Astrocyte (in vitro differentiated cells and primary cell): ENCODE measurements at regions not wholly inside any gene's neighbourhood (a gene's known extent, or its start where the extent isn't known, plus 50 kb on each side); places are given as distances from the start of the nearest gene placed in this dataset.

Experiments
- DNase-seq: peaks from one replicate; pipeline ENCODE4 v3.0.0-alpha.2; 2010; ENCODE audit warnings: low read depth
- FAIRE-seq: peaks from 2 replicates; lab custom pipeline; 2011; peaks lifted over from hg19 to GRCh38; lab: Jason Lieb, UNC
- H2AFZ ChIP-seq: 2 replicates; pipeline ENCODE4 v1.6.0; 2012; ENCODE audit warnings: low read depth, low read length, inconsistent platforms
- H3K27ac ChIP-seq: 2 replicates; pipeline ENCODE4 v1.5.1; 2011; ENCODE audit warnings: low read depth, low read length, inconsistent platforms
- H3K27me3 ChIP-seq: 2 replicates; pipeline ENCODE4 v1.6.0; 2011; ENCODE audit warnings: low read length, inconsistent platforms; ENCODE audit not compliant: insufficient read depth
- H3K36me3 ChIP-seq: 2 replicates; pipeline ENCODE4 v1.5.1; 2011; ENCODE audit warnings: low read length, inconsistent platforms; ENCODE audit not compliant: insufficient read depth
- H3K4me1 ChIP-seq: 2 replicates; pipeline ENCODE4 v1.5.1; 2011; ENCODE audit warnings: low read length, inconsistent platforms; ENCODE audit not compliant: insufficient read depth
- H3K4me2 ChIP-seq: 2 replicates; pipeline ENCODE4 v1.6.0; 2012; ENCODE audit warnings: low read length, inconsistent platforms
- H3K4me3 ChIP-seq: 2 replicates; pipeline ENCODE4 v1.5.1; 2011; ENCODE audit warnings: low read depth, mild to moderate bottlenecking, low read length, inconsistent platforms; ENCODE audit not compliant: insufficient read depth
- H3K79me2 ChIP-seq: 2 replicates; pipeline ENCODE4 v1.6.0; 2012; ENCODE audit warnings: mild to moderate bottlenecking, low read length, inconsistent platforms; ENCODE audit not compliant: insufficient read depth
- H3K9ac ChIP-seq: 2 replicates; pipeline ENCODE4 v1.6.0; 2012; ENCODE audit warnings: mild to moderate bottlenecking, low read length, inconsistent platforms
- H3K9me3 ChIP-seq: 2 replicates; pipeline ENCODE4 v1.5.1; 2012; ENCODE audit warnings: low read depth, mild to moderate bottlenecking, low read length, inconsistent platforms; ENCODE audit not compliant: insufficient read depth
- H4K20me1 ChIP-seq: 2 replicates; pipeline ENCODE4 v1.6.0; 2012; ENCODE audit warnings: low read length, inconsistent platforms; ENCODE audit not compliant: insufficient read depth
- H3K27ac Mint-ChIP-seq: one replicate; pipeline ENCODE4 v1.8.0; 2021; ENCODE audit warnings: mild to moderate bottlenecking, mixed read lengths; ENCODE audit not compliant: unreplicated experiment
- H3K27me3 Mint-ChIP-seq: one replicate; pipeline ENCODE4 v1.8.0; 2021; ENCODE audit warnings: low read depth, mixed read lengths; ENCODE audit not compliant: unreplicated experiment
- H3K36me3 Mint-ChIP-seq: one replicate; pipeline ENCODE4 v1.8.0; 2021; ENCODE audit warnings: low read depth, mixed read lengths; ENCODE audit not compliant: unreplicated experiment
- H3K4me1 Mint-ChIP-seq: one replicate; pipeline ENCODE4 v1.8.0; 2021; ENCODE audit warnings: low read depth, mixed read lengths; ENCODE audit not compliant: unreplicated experiment
- H3K4me3 Mint-ChIP-seq: one replicate; pipeline ENCODE4 v1.8.0; 2021; ENCODE audit warnings: mild to moderate bottlenecking, moderate library complexity, mixed read lengths; ENCODE audit not compliant: unreplicated experiment
- H3K9me3 Mint-ChIP-seq: one replicate; pipeline ENCODE4 v1.8.0; 2021; ENCODE audit warnings: mild to moderate bottlenecking, mixed read lengths; ENCODE audit not compliant: unreplicated experiment
- EZH2 ChIP-seq: IDR thresholded peaks from 2 replicates; pipeline ENCODE4 v1.6.1; 2012; ENCODE audit warnings: mild to moderate bottlenecking, low read length, inconsistent platforms; ENCODE audit not compliant: insufficient read depth
- TF ChIP-seq, protein P1 (sequence below): IDR thresholded peaks from 2 replicates; pipeline ENCODE4 v1.5.1; 2011; ENCODE audit warnings: low read depth, mild to moderate bottlenecking, inconsistent platforms, low read length, moderate library complexity; ENCODE audit not compliant: insufficient read depth

DNA sequence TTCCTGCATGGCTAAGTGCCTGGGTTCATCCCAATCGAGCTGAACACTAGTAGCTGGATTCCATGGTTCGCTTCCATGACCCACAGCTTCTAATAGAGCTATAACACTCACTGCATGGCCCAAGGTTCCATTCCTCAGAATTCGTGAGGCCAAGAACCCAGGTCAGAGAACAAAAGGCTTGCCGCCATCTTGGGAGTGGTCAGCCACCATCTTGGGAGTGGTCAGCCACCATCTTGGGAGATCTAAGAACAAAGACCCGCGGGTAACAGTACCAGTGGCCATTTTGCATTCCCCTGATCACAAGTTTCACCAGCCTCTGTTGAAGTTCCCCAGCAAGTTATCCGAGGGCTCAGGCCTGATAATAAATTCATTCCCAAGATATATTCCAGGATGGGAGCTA, 179.6 kb downstream of the LMBRD1 start:
- H3K9me3 Mint-ChIP-seq, result no peaks in the 10 kb centered on the region
- no peaks in the 10 kb centered on the region for H3K4me1 Mint-ChIP-seq
- Histone ChIP-seq H3K9me3 (no peaks in the 10 kb centered on the region), H3K4me3 (no peak overlapping the region), H3K79me2 (no peaks in the 10 kb centered on the region), H3K9ac (no peak overlapping the region), H3K4me1 (no peaks in the 10 kb centered on the region), H4K20me1 (no peaks in the 10 kb centered on the region), H3K4me2 (no peak overlapping the region), H3K27me3 (no peaks in the 10 kb centered on the region), H2AFZ (no peak overlapping the region), H3K36me3 (no peaks in the 10 kb centered on the region), H3K27ac (no peak overlapping the region)
- no peak overlapping the region for H3K4me3 Mint-ChIP-seq
- H3K27me3 Mint-ChIP-seq, result no peaks in the 10 kb centered on the region
- FAIRE-seq (no peak), DNase-seq (no peak)
- no peaks in the 10 kb centered on the region for H3K36me3 Mint-ChIP-seq
- TF ChIP-seq, protein P1, sequence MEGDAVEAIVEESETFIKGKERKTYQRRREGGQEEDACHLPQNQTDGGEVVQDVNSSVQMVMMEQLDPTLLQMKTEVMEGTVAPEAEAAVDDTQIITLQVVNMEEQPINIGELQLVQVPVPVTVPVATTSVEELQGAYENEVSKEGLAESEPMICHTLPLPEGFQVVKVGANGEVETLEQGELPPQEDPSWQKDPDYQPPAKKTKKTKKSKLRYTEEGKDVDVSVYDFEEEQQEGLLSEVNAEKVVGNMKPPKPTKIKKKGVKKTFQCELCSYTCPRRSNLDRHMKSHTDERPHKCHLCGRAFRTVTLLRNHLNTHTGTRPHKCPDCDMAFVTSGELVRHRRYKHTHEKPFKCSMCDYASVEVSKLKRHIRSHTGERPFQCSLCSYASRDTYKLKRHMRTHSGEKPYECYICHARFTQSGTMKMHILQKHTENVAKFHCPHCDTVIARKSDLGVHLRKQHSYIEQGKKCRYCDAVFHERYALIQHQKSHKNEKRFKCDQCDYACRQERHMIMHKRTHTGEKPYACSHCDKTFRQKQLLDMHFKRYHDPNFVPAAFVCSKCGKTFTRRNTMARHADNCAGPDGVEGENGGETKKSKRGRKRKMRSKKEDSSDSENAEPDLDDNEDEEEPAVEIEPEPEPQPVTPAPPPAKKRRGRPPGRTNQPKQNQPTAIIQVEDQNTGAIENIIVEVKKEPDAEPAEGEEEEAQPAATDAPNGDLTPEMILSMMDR, result no peak
- no peak for TF ChIP-seq EZH2
- no peak overlapping the region for H3K27ac Mint-ChIP-seq

DNA sequence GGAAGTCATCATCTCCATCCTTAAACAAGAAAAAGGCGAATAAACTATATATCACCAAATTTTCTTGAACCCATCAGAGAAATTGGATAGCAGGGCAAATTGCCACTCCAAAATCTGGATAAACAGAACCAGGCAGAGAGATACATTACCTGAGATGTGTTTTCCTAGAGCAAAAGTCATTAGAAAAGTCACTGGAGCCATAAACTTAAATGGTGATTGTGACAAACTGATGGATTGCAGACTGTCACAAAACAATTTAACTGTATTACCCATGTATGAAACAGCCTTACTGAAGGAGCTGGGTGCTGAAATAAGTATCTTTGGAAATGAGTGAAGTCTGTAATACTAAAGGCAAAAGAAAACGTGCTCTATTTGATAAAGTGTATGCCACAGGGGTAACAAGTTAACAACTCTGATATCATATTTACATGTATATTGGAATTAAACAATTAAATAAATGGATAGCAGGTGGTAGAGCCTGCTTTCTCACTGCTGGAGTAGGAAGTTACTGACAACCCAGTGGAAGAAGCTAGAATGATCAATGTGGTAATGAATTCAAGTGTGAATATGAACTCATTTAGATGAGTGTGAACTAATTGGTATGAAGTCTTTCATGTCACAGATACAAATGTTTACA, 186.9 kb downstream of the LMBRD1 start:
- H3K27me3 Mint-ChIP-seq, result no peaks in the 10 kb centered on the region
- H3K9me3 Mint-ChIP-seq, result no peaks in the 10 kb centered on the region

DNA sequence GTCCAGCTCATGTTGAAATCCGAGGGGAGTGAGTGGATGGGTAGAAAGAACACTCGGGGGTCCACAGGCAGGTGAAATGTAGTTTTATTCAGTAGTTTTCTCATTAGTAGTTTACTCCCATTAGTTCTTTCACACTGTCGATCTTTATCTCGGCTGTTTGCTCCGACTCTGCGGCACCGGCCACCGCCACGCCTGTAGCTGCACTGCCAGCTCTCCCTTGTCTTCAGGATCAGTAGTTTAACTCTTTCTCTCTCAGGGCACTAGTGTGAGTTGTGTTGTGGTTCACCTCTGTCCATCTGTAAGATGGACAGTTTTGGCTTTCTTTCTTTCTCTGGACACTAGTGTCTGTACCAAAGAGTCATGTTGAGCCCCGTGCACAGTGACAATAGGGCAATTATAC, 195.7 kb downstream of the LMBRD1 start:
- Histone ChIP-seq H3K4me3 (no peak overlapping the region), H2AFZ (peak overlapping the region; percentile 15), H3K4me1 (no peaks in the 10 kb centered on the region), H3K79me2 (no peaks in the 10 kb centered on the region), H4K20me1 (no peaks in the 10 kb centered on the region), H3K27me3 (no peaks in the 10 kb centered on the region), H3K9me3 (no peaks in the 10 kb centered on the region), H3K9ac (no peak overlapping the region), H3K4me2 (peak overlapping the region; percentile 3), H3K36me3 (no peaks in the 10 kb centered on the region), H3K27ac (no peak overlapping the region)
- TF ChIP-seq EZH2, result no peak
- TF ChIP-seq, protein P1, result no peak
- DNase-seq (no peak), FAIRE-seq (no peak)
- no peaks in the 10 kb centered on the region for H3K27me3 Mint-ChIP-seq
- H3K4me1 Mint-ChIP-seq, result no peaks in the 10 kb centered on the region
- H3K27ac Mint-ChIP-seq, result no peak overlapping the region
- no peaks in the 10 kb centered on the region for H3K36me3 Mint-ChIP-seq
- no peaks in the 10 kb centered on the region for H3K9me3 Mint-ChIP-seq
- no peak overlapping the region for H3K4me3 Mint-ChIP-seq

More for the DNA sequence above, 186.9 kb downstream of the LMBRD1 start:
- Histone ChIP-seq H3K4me3 (no peak overlapping the region), H3K36me3 (no peaks in the 10 kb centered on the region), H3K9me3 (no peaks in the 10 kb centered on the region), H3K4me2 (no peak overlapping the region), H3K4me1 (no peaks in the 10 kb centered on the region), H3K79me2 (no peaks in the 10 kb centered on the region), H3K27ac (no peak overlapping the region), H3K27me3 (no peaks in the 10 kb centered on the region), H4K20me1 (no peaks in the 10 kb centered on the region), H3K9ac (no peak overlapping the region), H2AFZ (no peak overlapping the region)
- no peak for DNase-seq
- no peaks in the 10 kb centered on the region for H3K4me1 Mint-ChIP-seq
- H3K4me3 Mint-ChIP-seq, result no peak overlapping the region
- TF ChIP-seq, protein P1, result no peak
- TF ChIP-seq EZH2, result no peak
- no peaks in the 10 kb centered on the region for H3K36me3 Mint-ChIP-seq
- no peak overlapping the region for H3K27ac Mint-ChIP-seq
- FAIRE-seq, result no peak
